ENCODE measurements at regions not wholly inside any gene's neighbourhood (a gene's known extent, or its start where the extent isn't known, plus 50 kb on each side); places are given as distances from the start of the nearest gene placed in this dataset.
"Not testable (repeated sequence)": the region's sequence is repeated elsewhere in the genome, so short reads cannot be mapped to it uniquely, and the experiment has no call there.

DNA sequence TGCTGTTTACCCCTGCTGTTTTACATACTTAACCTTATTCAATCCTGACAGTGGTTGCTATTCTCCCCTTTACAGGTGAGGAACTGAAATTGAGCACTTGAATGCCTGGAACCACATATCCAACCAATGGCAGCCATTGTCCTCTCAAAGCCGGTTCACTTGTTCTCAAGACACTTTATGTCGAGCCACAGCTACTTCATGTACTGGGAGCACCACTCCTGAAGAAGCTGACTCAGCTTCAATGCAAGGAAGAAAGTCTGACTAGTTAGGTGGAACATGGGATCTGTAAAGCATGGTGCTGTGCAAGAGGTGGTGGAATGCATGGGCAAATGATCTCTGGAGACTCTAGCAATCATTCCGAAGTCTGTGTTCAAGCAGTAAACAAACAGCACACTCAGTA, 113.9 kb upstream of the CPM start:
- DNase-seq: no peak
- TF ChIP-seq, protein P1, sequence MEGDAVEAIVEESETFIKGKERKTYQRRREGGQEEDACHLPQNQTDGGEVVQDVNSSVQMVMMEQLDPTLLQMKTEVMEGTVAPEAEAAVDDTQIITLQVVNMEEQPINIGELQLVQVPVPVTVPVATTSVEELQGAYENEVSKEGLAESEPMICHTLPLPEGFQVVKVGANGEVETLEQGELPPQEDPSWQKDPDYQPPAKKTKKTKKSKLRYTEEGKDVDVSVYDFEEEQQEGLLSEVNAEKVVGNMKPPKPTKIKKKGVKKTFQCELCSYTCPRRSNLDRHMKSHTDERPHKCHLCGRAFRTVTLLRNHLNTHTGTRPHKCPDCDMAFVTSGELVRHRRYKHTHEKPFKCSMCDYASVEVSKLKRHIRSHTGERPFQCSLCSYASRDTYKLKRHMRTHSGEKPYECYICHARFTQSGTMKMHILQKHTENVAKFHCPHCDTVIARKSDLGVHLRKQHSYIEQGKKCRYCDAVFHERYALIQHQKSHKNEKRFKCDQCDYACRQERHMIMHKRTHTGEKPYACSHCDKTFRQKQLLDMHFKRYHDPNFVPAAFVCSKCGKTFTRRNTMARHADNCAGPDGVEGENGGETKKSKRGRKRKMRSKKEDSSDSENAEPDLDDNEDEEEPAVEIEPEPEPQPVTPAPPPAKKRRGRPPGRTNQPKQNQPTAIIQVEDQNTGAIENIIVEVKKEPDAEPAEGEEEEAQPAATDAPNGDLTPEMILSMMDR (IDR thresholded peaks at IDR 0.05): no peak
- no peak for TF ChIP-seq POLR2A (IDR thresholded peaks at IDR 0.05)

DNA sequence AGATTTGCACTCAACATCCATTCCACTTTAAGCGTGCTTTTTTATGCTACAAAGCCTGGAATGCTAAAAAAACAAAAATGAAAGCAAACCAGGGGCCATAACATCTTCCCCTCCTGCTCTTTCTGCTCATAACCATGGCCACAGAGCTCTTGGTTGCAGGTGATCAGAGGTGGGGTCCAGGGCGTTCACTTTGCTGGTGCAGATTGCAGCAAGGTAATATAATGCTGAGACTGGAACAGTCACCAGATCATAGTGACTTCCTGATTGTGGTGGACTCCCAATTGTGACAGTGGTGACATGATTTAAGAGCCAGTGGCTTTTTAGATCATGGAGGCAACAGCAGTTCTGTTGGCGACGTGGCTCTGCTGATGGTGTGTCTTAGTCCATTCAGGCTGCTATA, 115.0 kb upstream of the CPM start:
- Histone ChIP-seq H3K27me3 (no peaks in the 10 kb centered on the region), H3K4me3 (no peak overlapping the region), H3K9me3 (no peaks in the 10 kb centered on the region), H3K36me3 (no peaks in the 10 kb centered on the region), H3K27ac (no peak overlapping the region), H3K4me1 (no peaks in the 10 kb centered on the region)
- TF ChIP-seq, protein P1 (IDR thresholded peaks at IDR 0.05): no peak
- no peak for TF ChIP-seq POLR2A (IDR thresholded peaks at IDR 0.05)
- DNase-seq: no peak

More for the DNA sequence above, 113.9 kb upstream of the CPM start:
- Histone ChIP-seq H3K4me1 (no peaks in the 10 kb centered on the region), H3K4me3 (no peak overlapping the region), H3K27me3 (no peaks in the 10 kb centered on the region), H3K27ac (no peak overlapping the region), H3K36me3 (no peaks in the 10 kb centered on the region), H3K9me3 (no peaks in the 10 kb centered on the region)

DNA sequence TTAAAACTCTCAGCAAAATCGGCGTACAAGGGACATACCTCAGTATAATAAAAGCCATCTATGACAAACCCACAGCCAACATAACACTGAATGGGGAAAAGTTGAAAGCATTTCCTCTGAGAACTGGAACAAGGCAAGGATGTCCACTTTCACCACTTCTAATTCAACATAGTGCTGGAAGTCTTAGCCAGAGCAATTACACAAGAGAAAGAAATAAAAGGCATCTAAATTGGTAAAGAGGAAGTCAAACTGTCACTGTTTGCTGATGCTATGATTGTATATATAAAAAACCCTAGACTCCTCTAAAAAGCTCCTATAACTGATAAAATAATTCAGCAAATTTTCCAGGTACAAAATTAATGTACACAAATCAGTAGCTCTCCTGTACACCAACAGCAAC, 116.9 kb upstream of the CPM start:
- H3K4me3 ChIP-seq: not testable (repeated sequence)

DNA sequence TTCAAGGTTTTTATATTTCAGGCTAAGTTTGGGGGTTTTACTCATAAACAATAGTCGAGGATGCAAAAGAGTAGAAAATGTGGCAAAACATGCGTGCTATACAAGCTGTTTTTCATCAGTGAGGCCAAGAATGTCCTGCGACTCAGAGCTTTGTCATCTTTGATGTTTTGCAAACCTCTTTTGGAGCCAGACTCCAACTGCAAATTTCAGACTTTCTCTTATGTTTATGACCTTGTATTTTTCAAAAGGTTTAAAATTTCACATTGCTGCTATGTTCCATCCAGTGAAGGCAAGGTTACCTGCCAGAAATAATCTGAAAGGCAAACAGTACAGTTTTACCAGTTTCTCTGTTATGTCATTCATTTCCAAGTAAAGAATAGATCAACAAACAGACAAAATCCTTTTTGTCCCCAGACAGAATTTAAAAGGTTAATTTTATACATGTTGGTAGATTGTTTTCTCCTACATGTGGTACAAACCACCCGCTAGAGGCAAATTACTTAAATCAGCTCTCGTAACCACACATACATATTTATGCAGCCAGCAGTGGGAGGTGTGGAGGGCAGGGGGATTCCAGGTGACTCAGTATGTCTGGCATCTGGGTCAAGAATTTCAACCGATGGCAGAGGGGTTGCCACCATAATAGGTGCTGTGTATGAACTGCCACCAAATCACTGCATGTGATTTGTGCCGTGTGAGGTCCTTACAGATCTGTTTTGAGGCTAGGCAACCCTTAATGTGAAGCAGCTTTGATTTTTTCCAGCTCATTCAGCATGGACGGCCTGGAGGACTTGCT, 119.8 kb upstream of the CPM start:
- DNase-seq: no peak
- Histone ChIP-seq H3K27me3 (no peaks in the 10 kb centered on the region), H3K4me3 (no peak overlapping the region), H3K4me1 (no peaks in the 10 kb centered on the region), H3K36me3 (no peaks in the 10 kb centered on the region), H3K27ac (no peak overlapping the region), H3K9me3 (no peaks in the 10 kb centered on the region)
- TF ChIP-seq, protein P1 (IDR thresholded peaks at IDR 0.05): no peak
- no peak for TF ChIP-seq POLR2A (IDR thresholded peaks at IDR 0.05)

More for the DNA sequence above, 116.9 kb upstream of the CPM start:
- not testable (repeated sequence) for H3K27me3 ChIP-seq, H3K36me3 ChIP-seq, H3K9me3 ChIP-seq, H3K4me1 ChIP-seq, H3K27ac ChIP-seq, DNase-seq

DNA sequence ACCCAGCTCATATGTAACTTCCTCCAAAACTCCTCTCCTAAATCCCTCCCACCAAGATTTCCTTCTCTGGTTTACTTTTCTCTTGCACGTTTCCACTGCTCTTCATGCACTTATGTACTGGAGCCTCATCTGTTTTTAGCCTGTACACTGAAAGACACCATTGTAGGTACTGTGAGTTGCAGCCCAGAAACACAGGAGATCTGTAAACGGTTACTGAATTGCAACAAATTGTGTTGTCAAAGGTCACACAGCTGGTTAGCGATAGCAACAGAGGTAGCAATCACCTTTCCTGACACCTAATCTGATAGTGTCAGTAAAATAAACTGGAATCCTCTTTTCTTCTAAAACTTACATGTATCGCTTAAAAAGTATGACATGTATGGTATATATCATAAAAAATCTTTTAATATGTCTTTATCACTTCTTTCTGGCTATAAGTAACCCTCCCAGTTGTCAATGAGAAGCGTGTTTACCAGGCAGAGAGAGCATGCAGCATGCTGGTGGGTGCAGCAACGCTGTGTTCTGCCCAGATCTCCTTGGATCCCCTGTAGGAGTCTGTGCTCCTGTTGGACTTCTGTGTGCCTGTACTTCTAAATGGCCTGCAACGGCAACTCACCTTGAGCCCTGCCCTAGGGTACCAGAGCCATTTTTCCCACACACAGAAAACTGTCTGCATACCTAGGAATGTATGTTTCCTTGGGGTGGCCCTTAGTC, 121.5 kb upstream of the CPM start:
- no peak overlapping the region for H3K4me3 ChIP-seq
- H3K9me3 ChIP-seq: no peaks in the 10 kb centered on the region
- DNase-seq: no peak
- H3K4me1 ChIP-seq: no peaks in the 10 kb centered on the region
- no peak overlapping the region for H3K27ac ChIP-seq
- H3K27me3 ChIP-seq: no peaks in the 10 kb centered on the region
- H3K36me3 ChIP-seq: no peaks in the 10 kb centered on the region
- TF ChIP-seq, protein P1 (IDR thresholded peaks at IDR 0.05): no peak
- TF ChIP-seq POLR2A (IDR thresholded peaks at IDR 0.05): no peak

DNA sequence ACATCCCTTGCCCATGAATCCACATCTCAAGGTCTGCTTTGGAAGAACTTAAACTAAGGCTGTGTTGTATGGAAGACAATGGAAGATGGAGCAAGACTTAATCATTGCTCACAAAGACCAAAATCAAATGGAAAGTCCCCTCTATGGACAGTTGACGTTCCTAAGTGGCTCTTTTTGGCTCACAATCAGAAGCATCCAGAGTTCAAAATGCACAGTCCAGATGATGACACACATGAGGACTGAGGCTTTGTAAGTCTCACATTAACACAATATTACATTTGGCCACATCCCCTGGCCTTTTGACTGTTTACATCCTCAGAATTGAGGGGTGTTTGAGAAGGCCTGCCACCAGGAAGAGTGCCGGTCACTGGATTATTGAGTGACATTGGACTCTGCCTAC, 122.3 kb upstream of the CPM start:
- Histone ChIP-seq H3K4me3 (no peak overlapping the region), H3K4me1 (no peaks in the 10 kb centered on the region), H3K27me3 (no peaks in the 10 kb centered on the region), H3K27ac (no peak overlapping the region), H3K36me3 (no peaks in the 10 kb centered on the region), H3K9me3 (no peaks in the 10 kb centered on the region)
- DNase-seq: no peak
- TF ChIP-seq POLR2A (IDR thresholded peaks at IDR 0.05): no peak
- TF ChIP-seq, protein P1 (IDR thresholded peaks at IDR 0.05): no peak

Measured in Peyer's patch (tissue), 4 donors.